Type B pancreatic cell (in vitro differentiated cells): ENCODE measurements at regions not wholly inside any gene's neighbourhood (a gene's known extent, or its start where the extent isn't known, plus 50 kb on each side); places are given as distances from the start of the nearest gene placed in this dataset.

Experiments
- DNase-seq: peaks from one replicate; pipeline ENCODE4 v3.0.0; 2021; ENCODE audit warnings: mixed read lengths; ENCODE audit not compliant: unreplicated experiment; ENCODE audit errors: extremely low spot score
- H3K27ac Mint-ChIP-seq: 2 replicates; pipeline ENCODE4 v1.8.0; 2021; ENCODE audit warnings: mild to moderate bottlenecking, mixed read lengths
- H3K27me3 Mint-ChIP-seq: 2 replicates; pipeline ENCODE4 v1.8.0; 2021; ENCODE audit warnings: mixed read lengths
- H3K36me3 Mint-ChIP-seq: 2 replicates; pipeline ENCODE4 v1.8.0; 2021; ENCODE audit warnings: mixed read lengths
- H3K4me1 Mint-ChIP-seq: one replicate; pipeline ENCODE4 v1.8.0; 2021; ENCODE audit warnings: mixed read lengths; ENCODE audit not compliant: unreplicated experiment
- H3K4me3 Mint-ChIP-seq: 2 replicates; pipeline ENCODE4 v1.8.0; 2021; ENCODE audit warnings: mild to moderate bottlenecking, mixed read lengths
- H3K9me3 Mint-ChIP-seq: 2 replicates; pipeline ENCODE4 v1.8.0; 2021; ENCODE audit warnings: mixed read lengths
- CTCF ChIP-seq: fragments of 200-600 bp; sonication (generic); conservative IDR thresholded peaks from 2 replicates; pipeline ENCODE4 v1.5.0; 2021; ENCODE audit warnings: antibody characterized with exemption, mild to moderate bottlenecking

GRCh38 chr11:96778272-96778671, 388.5 kb downstream of the JRKL start:
- Mint-ChIP-seq H3K4me3 (no peak overlapping the region), H3K27ac (no peak overlapping the region), H3K36me3 (no peaks in the 10 kb centered on the region), H3K27me3 (peaks cover 4% of the 10 kb centered on the region), H3K9me3 (no peaks in the 10 kb centered on the region), H3K4me1 (no peaks in the 10 kb centered on the region)
- no peak for TF ChIP-seq CTCF
- DNase-seq: no peak

- no peaks in the 10 kb centered on the region for H3K9me3 Mint-ChIP-seq
- TF ChIP-seq CTCF: no peak
These were observed 389.2 kb downstream of the JRKL start for GRCh38 chr11:96779030-96779429.

GRCh38 chr11:96781082-96781481, 391.3 kb downstream of the JRKL start:
- no peak for DNase-seq
- Mint-ChIP-seq H3K4me1 (no peaks in the 10 kb centered on the region), H3K9me3 (no peaks in the 10 kb centered on the region), H3K36me3 (no peaks in the 10 kb centered on the region), H3K4me3 (no peak overlapping the region), H3K27me3 (peaks cover 4% of the 10 kb centered on the region), H3K27ac (no peak overlapping the region)
- TF ChIP-seq CTCF: no peak

More at GRCh38 chr11:96779030-96779429, 389.2 kb downstream of the JRKL start:
- no peaks in the 10 kb centered on the region for H3K4me1 Mint-ChIP-seq
- H3K27me3 Mint-ChIP-seq: peaks cover 4% of the 10 kb centered on the region
- no peak overlapping the region for H3K4me3 Mint-ChIP-seq
- DNase-seq: no peak
- H3K27ac Mint-ChIP-seq: no peak overlapping the region
- no peaks in the 10 kb centered on the region for H3K36me3 Mint-ChIP-seq

- no peak for DNase-seq
- Mint-ChIP-seq H3K27ac (no peak overlapping the region), H3K4me1 (no peaks in the 10 kb centered on the region), H3K27me3 (peaks cover 4% of the 10 kb centered on the region), H3K4me3 (no peak overlapping the region), H3K9me3 (no peaks in the 10 kb centered on the region), H3K36me3 (no peaks in the 10 kb centered on the region)
- no peak for TF ChIP-seq CTCF
These were observed 392.8 kb downstream of the JRKL start for GRCh38 chr11:96782632-96783031.

- no peak for DNase-seq
- no peak for TF ChIP-seq CTCF
- Mint-ChIP-seq H3K36me3 (no peaks in the 10 kb centered on the region), H3K27me3 (peaks cover 5% of the 10 kb centered on the region), H3K4me1 (no peaks in the 10 kb centered on the region), H3K4me3 (no peak overlapping the region), H3K9me3 (no peaks in the 10 kb centered on the region), H3K27ac (no peak overlapping the region)
These were observed 393.5 kb downstream of the JRKL start for GRCh38 chr11:96783311-96783710.

GRCh38 chr11:96785073-96785472, 395.3 kb downstream of the JRKL start:
- peaks cover 8% of the 10 kb centered on the region for H3K27me3 Mint-ChIP-seq
- H3K36me3 Mint-ChIP-seq: no peaks in the 10 kb centered on the region
- H3K4me3 Mint-ChIP-seq: no peak overlapping the region
- DNase-seq: no peak
- no peaks in the 10 kb centered on the region for H3K4me1 Mint-ChIP-seq
- no peaks in the 10 kb centered on the region for H3K9me3 Mint-ChIP-seq
- no peak overlapping the region for H3K27ac Mint-ChIP-seq
- no peak for TF ChIP-seq CTCF
